HG02870 (cell line): ENCODE measurements at regions not wholly inside any gene's neighbourhood (a gene's known extent, or its start where the extent isn't known, plus 50 kb on each side); places are given as distances from the start of the nearest gene placed in this dataset.

Experiments
- ATAC-seq: cut with Tn5 transposase; IDR thresholded peaks from one replicate; pipeline ENCODE4 v1.9.1; 2021; ENCODE audit warnings: mild to moderate bottlenecking, moderate library complexity; ENCODE audit not compliant: unreplicated experiment

DNA sequence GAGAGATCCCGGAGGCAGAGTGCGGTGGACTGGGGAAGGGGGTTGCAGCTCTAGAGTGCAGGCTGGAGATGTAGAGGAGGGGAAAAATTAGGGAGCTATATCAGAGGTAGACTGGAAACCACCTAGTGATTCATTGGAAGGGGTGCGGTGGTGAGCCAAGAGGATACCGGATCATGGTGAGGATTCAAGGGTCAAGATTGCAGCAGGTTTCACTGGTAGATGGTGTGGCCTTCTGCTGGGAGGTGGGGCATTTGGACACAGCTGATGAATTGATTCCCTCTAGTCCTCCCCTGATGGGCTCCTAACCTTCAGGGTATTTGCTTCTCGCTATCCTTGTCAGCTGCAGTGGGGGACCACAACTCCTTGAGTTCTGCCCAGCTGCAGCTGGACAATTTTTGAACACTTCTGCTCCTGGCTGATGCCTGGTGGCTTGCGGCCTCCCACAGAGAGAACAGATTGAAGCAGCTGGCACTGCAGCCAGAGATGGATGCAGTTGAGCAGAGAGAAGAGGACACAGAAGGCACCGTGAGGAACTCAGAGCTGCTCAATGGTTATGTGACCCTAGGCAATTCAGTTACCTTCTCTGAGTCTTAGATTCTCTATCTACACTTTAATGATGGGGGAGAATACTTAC lies 134.4 kb upstream of the ABCA1 start:
- no peak for ATAC-seq

DNA sequence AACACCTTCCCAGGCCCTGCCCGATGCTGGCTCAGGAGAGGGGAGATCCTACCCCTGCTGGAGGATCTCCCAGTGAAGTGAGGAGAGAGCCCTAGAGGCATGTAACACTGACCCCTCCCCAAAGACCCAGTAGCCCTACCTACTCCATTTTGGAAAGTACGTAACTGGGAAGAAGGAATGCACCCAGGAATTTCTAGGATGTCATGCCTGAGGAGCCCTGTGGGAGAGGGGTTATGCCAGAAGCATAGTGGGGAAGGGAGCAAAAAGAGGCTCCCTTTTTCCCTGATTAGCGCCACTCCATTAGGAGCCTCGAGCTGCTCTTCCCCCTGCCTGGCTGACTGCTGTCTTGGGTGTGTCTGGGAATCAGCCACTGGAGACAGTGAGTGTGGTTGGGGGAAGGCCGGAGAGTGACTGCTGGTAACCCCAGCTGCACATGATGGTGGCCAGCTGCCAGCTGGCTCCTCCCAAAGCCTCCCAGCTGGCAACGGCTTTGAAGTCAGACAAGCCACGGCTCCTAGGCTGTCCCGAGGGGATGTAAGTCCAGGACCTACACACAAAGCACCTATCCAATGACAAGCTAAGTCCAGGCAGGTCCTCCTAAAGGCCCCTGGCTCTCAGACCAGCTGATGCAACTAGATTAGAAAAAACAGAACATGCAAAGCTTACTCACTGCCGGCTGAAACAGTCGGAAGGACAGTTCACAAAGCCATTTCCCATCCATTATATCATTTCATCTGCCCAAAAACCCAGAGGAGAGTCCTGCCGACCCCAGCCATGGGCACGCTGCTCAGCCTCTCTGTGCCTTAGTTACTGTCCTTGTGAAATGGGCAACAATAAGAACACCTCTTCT lies 136.5 kb upstream of the ABCA1 start:
- ATAC-seq: no peak

DNA sequence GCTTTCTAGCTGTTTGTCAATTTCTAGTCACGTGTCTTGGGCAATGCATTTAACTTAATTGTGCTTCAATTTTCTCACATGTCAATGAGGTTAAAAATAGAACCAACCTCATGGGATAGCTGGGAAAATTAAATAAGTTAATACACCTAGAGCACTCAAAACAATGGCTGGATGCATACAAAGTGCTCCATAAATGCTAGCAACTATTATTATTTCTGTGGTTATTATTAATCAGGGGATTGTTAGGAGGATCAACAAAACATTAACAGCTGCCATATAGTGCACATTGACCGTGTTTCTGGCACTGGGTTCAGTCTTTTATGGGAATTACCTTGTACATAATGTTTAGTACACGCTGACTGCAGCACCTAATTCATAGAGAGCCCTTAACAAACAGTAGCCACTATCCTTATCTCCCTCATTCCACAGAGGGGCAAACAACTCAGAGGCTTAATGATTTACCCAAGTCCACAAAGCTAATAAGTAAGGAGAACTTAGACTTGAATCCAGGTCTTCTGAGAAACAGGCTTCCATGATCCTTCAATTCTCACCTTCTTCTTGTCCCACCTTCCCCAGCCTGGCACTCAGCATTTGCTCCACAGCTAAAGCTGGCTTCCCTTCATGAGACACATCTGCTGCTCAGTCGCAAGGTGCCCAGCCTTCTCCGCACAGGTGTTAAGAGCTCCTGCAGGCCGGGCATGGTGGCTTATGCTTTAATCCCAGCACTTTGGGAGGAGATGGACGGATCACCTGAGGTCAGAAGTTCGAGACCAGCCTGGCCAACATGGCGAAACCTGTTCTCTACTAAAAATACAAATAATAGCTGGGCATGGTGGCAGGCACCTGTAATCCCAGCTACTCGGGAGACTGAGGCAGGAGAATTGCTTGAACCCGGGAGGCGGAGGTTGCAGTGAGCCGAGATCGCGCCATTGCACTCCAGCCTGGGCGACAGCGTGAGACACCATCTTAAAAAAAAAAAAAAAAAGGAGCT lies 137.4 kb upstream of the ABCA1 start:
- ATAC-seq: no peak

- ATAC-seq: no peak
These were observed 138.4 kb upstream of the ABCA1 start for GRCh38 chr9:105066275-105066865.

- no peak for ATAC-seq
These were observed 140.1 kb upstream of the ABCA1 start for GRCh38 chr9:105067895-105068580.

DNA sequence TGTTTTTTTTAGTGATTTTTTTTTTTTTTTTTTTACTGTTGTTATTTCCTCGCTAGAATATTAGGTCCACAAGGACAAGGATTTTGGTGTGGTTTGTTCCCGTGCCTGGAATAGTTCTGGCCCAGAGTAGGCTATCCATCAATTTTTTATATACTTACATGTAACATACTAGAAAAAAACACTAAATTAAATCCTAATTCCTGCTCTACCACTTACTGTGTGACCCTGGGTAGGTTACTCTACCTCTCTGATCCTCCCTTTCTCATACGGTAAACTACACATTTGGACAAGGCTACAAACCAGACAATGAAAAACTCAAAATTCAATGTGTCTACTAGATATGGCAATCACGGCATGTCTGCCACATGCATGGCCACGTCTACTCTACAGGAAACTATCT lies 141.3 kb upstream of the ABCA1 start:
- no peak for ATAC-seq

DNA sequence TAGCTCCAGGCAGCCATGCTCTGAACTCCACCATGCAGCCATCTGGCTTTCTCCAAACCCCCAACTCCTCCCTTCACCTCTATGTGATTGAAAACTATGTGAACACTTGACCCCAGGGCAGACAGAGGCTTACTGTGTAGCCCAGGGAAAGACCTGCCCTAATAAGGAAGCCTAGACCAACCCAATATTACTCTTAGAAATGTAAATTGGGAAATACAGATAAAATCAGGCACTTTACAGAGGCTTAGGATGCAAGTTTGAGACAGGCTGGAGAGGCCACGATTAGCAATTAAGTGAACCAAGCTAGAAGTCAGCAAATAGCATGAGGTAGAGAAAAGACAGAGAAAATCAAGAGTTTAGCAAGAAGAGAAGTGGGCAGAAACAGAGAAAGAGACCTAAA lies 141.7 kb upstream of the ABCA1 start:
- no peak for ATAC-seq

GRCh38 chr9:105070176-105070575 lies 142.2 kb upstream of the ABCA1 start:
- ATAC-seq: no peak

GRCh38 chr9:105072476-105072875 lies 144.5 kb upstream of the ABCA1 start:
- no peak for ATAC-seq

DNA sequence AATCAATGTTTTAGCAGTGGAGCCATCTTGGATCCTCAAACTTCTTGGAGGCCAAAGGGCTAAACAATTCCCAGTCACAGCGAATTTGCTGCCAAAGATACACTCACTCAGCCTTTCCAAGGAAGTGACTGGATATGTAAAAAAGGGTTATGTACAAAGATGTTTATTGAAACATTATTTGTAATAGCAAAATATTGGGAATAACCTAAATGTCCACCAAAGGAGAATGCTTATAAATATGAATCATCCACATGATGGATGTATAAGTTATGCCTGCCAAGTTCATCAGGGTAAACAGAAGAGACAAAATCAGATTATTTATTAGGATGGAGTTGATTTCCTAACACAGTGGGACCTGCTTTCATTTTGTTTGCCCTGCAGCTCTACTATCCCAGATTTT lies 145.2 kb upstream of the ABCA1 start:
- ATAC-seq: no peak

GRCh38 chr9:105074491-105074890 lies 146.5 kb upstream of the ABCA1 start:
- no peak for ATAC-seq

DNA sequence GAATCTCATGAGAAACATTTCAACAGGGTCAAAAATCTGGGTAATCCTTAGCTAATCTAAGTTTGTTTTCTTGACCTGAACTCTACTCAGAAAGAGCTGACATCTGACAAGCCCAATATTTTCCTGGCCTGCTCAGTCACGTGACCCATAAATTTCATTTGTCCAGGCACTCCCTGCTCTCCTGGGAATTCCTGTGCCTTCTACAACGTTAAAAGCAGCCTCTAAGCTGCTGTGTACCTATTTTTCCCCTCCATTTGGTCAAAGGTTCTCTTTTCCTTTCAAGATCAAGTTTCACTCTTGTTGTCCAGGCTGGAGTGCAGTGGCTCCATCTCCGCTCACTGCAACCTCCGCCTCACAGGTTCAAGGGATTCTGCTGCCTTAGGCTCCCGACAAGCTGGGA lies 148.8 kb upstream of the ABCA1 start:
- ATAC-seq: no peak

- ATAC-seq: no peak
These were observed 151.5 kb upstream of the ABCA1 start for GRCh38 chr9:105079457-105079856.

- ATAC-seq: no peak
These were observed 154.9 kb upstream of the ABCA1 start for GRCh38 chr9:105082843-105083242.

- no peak for ATAC-seq
These were observed 155.3 kb upstream of the ABCA1 start for GRCh38 chr9:105083256-105083655.

DNA sequence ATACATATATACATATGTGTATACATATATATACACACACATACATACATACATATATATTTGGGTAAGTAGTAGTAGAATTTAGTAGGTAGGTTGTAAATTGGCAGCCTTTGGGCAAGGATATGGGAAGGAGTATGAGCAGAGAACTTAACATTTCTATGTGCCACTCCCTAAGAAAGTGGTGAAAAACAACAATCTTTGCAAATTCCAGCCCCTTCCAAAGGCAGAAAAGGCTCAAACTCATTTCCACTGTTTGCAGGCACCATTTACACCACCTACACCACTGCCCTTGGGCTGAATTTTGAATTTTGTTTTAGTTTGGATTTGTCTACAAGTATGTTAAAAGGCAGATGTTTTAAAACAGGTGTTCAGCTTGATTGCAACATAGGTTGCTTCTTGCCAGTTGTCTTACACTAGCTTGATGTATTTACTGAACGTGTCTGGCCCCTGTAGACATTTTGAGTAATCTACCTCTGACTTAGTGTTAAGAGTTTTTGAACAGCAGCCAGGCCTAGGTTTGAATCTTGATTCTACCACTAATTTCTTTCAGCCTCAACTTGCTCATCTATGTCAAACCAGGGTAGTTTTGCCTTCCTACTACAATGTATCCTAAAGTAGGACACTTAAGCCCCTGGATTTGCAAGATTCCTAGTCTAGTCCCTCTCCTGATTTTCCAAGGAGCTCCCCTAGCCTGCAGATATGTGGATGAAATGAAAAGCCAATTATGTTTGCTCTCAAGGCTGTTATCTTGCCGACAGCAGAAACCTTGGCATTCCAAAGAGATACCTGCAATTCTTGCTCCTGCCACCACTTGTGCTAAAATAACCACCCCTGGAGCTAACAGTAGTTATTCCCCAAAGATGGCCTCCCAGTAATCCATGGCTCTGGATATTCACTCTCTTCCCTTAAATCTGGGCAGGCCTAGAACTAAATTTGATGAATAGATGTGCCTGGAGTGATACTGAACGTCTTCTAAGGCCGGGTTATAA lies 156.2 kb upstream of the SLC44A1 start:
- no peak for ATAC-seq

DNA sequence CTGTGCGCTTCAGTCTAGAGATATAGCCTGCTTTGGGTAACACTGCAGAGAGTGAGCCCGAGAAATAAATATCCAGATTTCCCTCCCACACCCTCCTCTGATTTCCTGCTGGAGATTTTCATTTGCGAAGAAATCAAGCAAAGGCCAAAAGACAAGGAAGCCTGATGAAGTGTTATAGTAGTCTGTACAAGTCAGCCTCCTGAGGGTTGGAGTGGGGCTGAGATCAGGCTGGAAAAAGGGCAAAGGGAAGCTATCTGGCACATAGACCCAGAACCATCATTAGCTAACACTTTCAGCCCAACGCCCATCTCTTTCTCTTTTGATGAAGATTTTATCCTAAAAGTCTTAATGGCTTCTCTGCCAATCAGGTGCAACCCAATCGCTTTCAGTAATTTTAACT lies 154.6 kb upstream of the SLC44A1 start:
- ATAC-seq: no peak

GRCh38 chr9:105091004-105091640 lies 153.3 kb upstream of the SLC44A1 start:
- no peak for ATAC-seq

DNA sequence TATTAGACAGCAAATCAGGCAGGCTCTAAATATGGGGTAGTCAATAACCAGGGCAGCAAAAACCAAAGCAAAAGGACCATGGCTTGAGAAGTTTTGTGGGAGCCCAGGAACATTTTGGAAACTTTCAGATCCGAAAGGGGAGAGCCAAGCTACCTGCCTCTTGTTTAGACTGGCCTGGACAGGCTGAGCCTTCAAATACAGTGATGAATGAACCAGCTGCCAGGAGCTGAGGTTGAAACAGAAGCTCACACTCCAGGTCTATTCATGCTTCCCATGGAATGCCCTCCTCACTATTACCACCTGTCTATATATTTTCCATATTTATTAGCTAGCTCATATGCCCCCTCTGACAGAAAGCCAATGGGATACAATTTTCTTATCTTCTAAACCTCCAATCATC lies 150.8 kb upstream of the SLC44A1 start:
- ATAC-seq: no peak
